NOMO-1 treated with DMSO at 0.1 percent for 48 hours (cell line): ENCODE measurements at regions not wholly inside any gene's neighbourhood (a gene's known extent, or its start where the extent isn't known, plus 50 kb on each side); places are given as distances from the start of the nearest gene placed in this dataset.
A peak's percentile ranks its signal among the peaks of the same experiment; 100 is the strongest.

Source experiments
- DNase-seq: peaks from one replicate; lab custom pipeline; 2025; ENCODE audit not compliant: unreplicated experiment; lab: John Stamatoyannopoulos, UW

- DNase-seq = no peak
Measured at GRCh38 chr9:88077071-88077617, 61.1 kb downstream of the SPATA31C2 start.

GRCh38 chr9:88076286-88077070 lies 61.8 kb downstream of the SPATA31C2 start:
- DNase-seq = peak; percentile 25

GRCh38 chr9:88075966-88076285 lies 62.3 kb downstream of the SPATA31C2 start:
- DNase-seq = no peak

- DNase-seq = no peak
Measured at GRCh38 chr9:88075506-88075905, 62.8 kb downstream of the SPATA31C2 start.

GRCh38 chr9:88074931-88075330 lies 63.3 kb downstream of the SPATA31C2 start:
- no peak for DNase-seq

GRCh38 chr9:88072831-88073375 lies 65.4 kb downstream of the SPATA31C2 start:
- DNase-seq = no peak

- peak; percentile 28 for DNase-seq
Measured at GRCh38 chr9:88071331-88071730, 66.9 kb downstream of the SPATA31C2 start.

- no peak for DNase-seq
Measured at GRCh38 chr9:88065619-88066018, 72.7 kb downstream of the SPATA31C2 start.

- no peak for DNase-seq
Measured at GRCh38 chr9:88064554-88064953, 73.7 kb downstream of the SPATA31C2 start.

- DNase-seq = no peak
Measured at GRCh38 chr9:88060746-88061145, 77.5 kb downstream of the SPATA31C2 start.

- DNase-seq = no peak
Measured at GRCh38 chr9:88059469-88059868, 78.8 kb downstream of the SPATA31C2 start.

GRCh38 chr9:88056876-88057275 lies 81.4 kb downstream of the SPATA31C2 start:
- DNase-seq = no peak

- DNase-seq = no peak
Measured at GRCh38 chr9:88053856-88054501, 79.6 kb upstream of the CDK20 start.

- no peak for DNase-seq
Measured at GRCh38 chr9:88052321-88052965, 78.1 kb upstream of the CDK20 start.

- no peak for DNase-seq
Measured at GRCh38 chr9:88051138-88051537, 76.8 kb upstream of the CDK20 start.

GRCh38 chr9:88049677-88050307 lies 75.5 kb upstream of the CDK20 start:
- DNase-seq = no peak

- DNase-seq = no peak
Measured at GRCh38 chr9:88046542-88046941, 72.2 kb upstream of the CDK20 start.

- DNase-seq = no peak
Measured at GRCh38 chr9:88045686-88046085, 71.4 kb upstream of the CDK20 start.

- no peak for DNase-seq
Measured at GRCh38 chr9:88044200-88044599, 69.9 kb upstream of the CDK20 start.

- no peak for DNase-seq
Measured at GRCh38 chr9:88043647-88044046, 69.3 kb upstream of the CDK20 start.

GRCh38 chr9:88041447-88041846 lies 67.1 kb upstream of the CDK20 start:
- no peak for DNase-seq
